ENCODE measurements at regions not wholly inside any gene's neighbourhood (a gene's known extent, or its start where the extent isn't known, plus 50 kb on each side); places are given as distances from the start of the nearest gene placed in this dataset.

GRCh38 chr11:76291576-76292526, 85.5 kb upstream of the WNT11 start:
- TF ChIP-seq CTCF (IDR thresholded peaks at IDR 0.05), result no peak
- TF ChIP-seq POLR2A (IDR thresholded peaks at IDR 0.05), result no peak
- no peak for TF ChIP-seq POLR2AphosphoS5 (IDR thresholded peaks at IDR 0.05)
